HL-60 (cell line): ENCODE measurements at regions not wholly inside any gene's neighbourhood (a gene's known extent, or its start where the extent isn't known, plus 50 kb on each side); places are given as distances from the start of the nearest gene placed in this dataset.
A peak's percentile ranks its signal among the peaks of the same experiment; 100 is the strongest.

Experiments used
- DNase-seq, 2 experiments: peaks; one replicate each; pipeline ENCODE4 v3.0.0-alpha.2; 2010 to 2020; ENCODE audit warnings: low read depth in 1 of 2, low spot score in 1 of 2
- H3K27ac ChIP-seq: fragments of 250-450 bp; sonication (Bioruptor Pico); replicated peaks from 2 replicates; pipeline ENCODE4 v1.5.1; 2020; ENCODE audit warnings: mild to moderate bottlenecking, moderate library complexity
- H3K27me3 ChIP-seq: fragments of 250-450 bp; sonication (Bioruptor Pico); 2 replicates; pipeline ENCODE4 v1.5.1; 2021; ENCODE audit warnings: mild to moderate bottlenecking, moderate library complexity; ENCODE audit not compliant: insufficient read depth, poor library complexity, severe bottlenecking
- H3K4me3 ChIP-seq: replicated peaks from 2 replicates; pipeline ENCODE4 v1.5.1; 2011; ENCODE audit warnings: mild to moderate bottlenecking, control low read depth, low read length; ENCODE audit not compliant: insufficient read depth
- CTCF ChIP-seq: IDR thresholded peaks from one replicate; pipeline ENCODE4 v1.5.1; 2011; ENCODE audit warnings: low read length, control low read depth, inconsistent platforms; ENCODE audit not compliant: insufficient read depth
- GABPA ChIP-seq: IDR thresholded peaks from 2 replicates; pipeline ENCODE4 v1.6.1; 2012; ENCODE audit warnings: low read depth
- POLR2AphosphoS5 ChIP-seq: IDR thresholded peaks from 2 replicates; pipeline ENCODE4 v1.6.1; 2012; ENCODE audit warnings: low read depth
- REST ChIP-seq: IDR thresholded peaks from 2 replicates; pipeline ENCODE4 v1.6.1; 2012; ENCODE audit warnings: low read depth; ENCODE audit not compliant: insufficient replicate concordance
- SPI1 ChIP-seq: IDR thresholded peaks from 2 replicates; pipeline ENCODE4 v1.6.1; 2012; ENCODE audit warnings: low read depth, mild to moderate bottlenecking, borderline replicate concordance

DNA sequence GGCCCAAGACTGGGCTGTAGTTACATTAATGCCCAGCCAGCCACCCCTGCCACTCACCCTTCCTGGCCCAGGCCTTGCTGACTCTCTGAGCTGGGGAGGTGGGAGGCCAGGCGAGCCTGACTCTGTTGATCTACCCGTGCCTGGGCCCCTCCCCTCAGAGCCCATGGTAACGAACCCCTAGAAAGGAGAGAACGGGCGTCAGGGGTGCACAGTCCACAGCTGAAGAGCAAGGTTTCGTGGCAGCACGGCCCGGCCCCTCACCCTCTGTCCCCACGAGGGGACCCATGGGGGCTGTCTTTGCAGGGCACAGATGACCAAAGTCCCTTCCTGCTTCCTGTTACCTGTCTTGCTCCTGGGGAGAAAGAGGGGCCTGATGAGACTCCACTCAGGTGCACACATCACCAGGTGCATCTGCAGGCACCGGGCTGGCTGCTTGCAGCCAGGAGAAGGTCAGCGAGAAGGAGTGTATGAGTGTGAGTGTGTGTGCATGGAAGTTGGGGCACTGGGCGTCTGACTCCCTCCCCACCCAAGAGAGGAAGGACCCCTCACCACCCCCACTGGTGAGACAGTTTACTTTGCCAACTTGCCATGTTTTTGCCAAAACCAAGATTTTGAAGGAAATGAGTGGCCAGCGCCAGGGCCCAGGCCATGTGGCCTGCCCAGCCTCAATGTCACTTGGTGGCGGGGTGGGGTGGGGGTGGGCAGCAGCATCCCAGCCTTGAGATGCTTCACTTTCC, 359.1 kb downstream of the SEC14L1 start:
- no peak overlapping the region for H3K27ac ChIP-seq
- DNase-seq = no peak
- H3K4me3 ChIP-seq = no peak overlapping the region
- H3K27me3 ChIP-seq = no peaks in the 10 kb centered on the region
- TF ChIP-seq REST = no peak
- no peak for TF ChIP-seq GABPA
- no peak for TF ChIP-seq POLR2AphosphoS5
- TF ChIP-seq CTCF = no peak
- TF ChIP-seq SPI1 = no peak

DNA sequence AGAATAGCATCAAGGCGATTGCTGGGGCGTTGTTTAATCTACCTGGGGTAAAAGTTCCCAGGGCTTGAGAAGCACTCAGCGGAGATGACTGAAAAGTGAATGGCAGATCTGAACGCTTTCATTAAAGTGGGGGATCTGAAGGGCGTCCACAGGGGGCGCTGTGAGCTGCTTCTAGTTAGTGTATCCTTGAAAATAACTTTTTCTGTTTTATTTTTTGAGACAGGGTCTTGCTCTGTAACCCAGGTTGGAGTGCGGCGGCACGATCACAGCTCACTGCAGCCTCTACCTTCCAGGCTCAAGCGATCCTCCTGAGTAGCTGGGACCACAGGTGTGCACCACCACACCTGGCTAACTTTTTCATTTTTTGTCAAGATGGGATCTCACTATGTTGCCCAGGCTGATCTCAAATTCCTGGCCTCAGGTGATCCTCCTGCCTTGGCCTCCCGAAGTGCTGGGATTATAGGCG, 360.4 kb downstream of the SEC14L1 start:
- Histone ChIP-seq H3K4me3 (no peak overlapping the region), H3K27ac (no peak overlapping the region), H3K27me3 (no peaks in the 10 kb centered on the region)
- no peak for TF ChIP-seq REST
- TF ChIP-seq CTCF = peak; percentile 44
- no peak for DNase-seq

- H3K27ac ChIP-seq = no peak overlapping the region
- no peak for DNase-seq
- H3K4me3 ChIP-seq = no peak overlapping the region
- no peaks in the 10 kb centered on the region for H3K27me3 ChIP-seq
- TF ChIP-seq CTCF = no peak
- TF ChIP-seq SPI1 = no peak
- no peak for TF ChIP-seq REST
- no peak for TF ChIP-seq GABPA
- TF ChIP-seq POLR2AphosphoS5 = no peak
These were observed 361.2 kb downstream of the SEC14L1 start for GRCh38 chr17:77501751-77502625.
